B cell (primary cell): ENCODE measurements at regions not wholly inside any gene's neighbourhood (a gene's known extent, or its start where the extent isn't known, plus 50 kb on each side); places are given as distances from the start of the nearest gene placed in this dataset.

Experiments
- ATAC-seq: fragments of 200-7000 bp; cut with Tn5 transposase; one replicate; pipeline ENCODE4 v1.10.0; 2021; ENCODE audit warnings: low read depth, mild to moderate bottlenecking, moderate number of reproducible peaks, moderate library complexity
- CTCF ChIA-PET: fragments of 350-600 bp; sonication (Branson Sonifier 250); formaldehyde crosslinking; loops from one replicate; lab custom pipeline; 2021; ENCODE audit warnings: antibody characterized with exemption, inconsistent platforms; lab: Charles Lee
- POLR2A ChIA-PET: fragments of 350-600 bp; sonication (Branson Sonifier 250); formaldehyde crosslinking; loops from one replicate; lab custom pipeline; 2021; ENCODE audit warnings: antibody characterized with exemption; lab: Charles Lee
- DNase-seq: peaks from one replicate; pipeline ENCODE4 v3.0.0; 2013
- H2AFZ ChIP-seq: 2 replicates; pipeline ENCODE4 v1.6.1; 2012; ENCODE audit warnings: mild to moderate bottlenecking, low read depth, low read length; ENCODE audit not compliant: insufficient read depth, poor library complexity, severe bottlenecking
- H3K27ac ChIP-seq, 2 donors: 1 replicate in 1 of 2; 2 replicates in 1 of 2; pipeline ENCODE4 v1.5.1; 2012 to 2013; ENCODE audit warnings: low read length in 2 of 2, mild to moderate bottlenecking in 2 of 2, moderate library complexity in 1 of 2
- H3K27me3 ChIP-seq, 4 experiments: fragments of 200-600 bp in 1 of 4; sonication (generic) in 1 of 4; replicated peaks in 1 of 4; 1 replicate in 2 of 4; 2 replicates in 2 of 4; pipeline versions ENCODE4 v1.6.1 to v1.7.0; 2013 to 2016; ENCODE audit warnings: low read length in 3 of 4, mild to moderate bottlenecking in 2 of 4, mixed read lengths in 1 of 4, moderate library complexity in 1 of 4; ENCODE audit not compliant: insufficient read depth in 4 of 4, control insufficient read depth in 3 of 4; ENCODE audit errors: control extremely low read depth in 1 of 4
- H3K36me3 ChIP-seq, 2 experiments: replicated peaks in 1 of 2; 1 replicate in 1 of 2; 2 replicates in 1 of 2; pipeline versions ENCODE4 v1.6.1 to v1.7.1; 2013; ENCODE audit warnings: low read length in 1 of 2; ENCODE audit not compliant: insufficient read depth in 2 of 2, control insufficient read depth in 1 of 2; ENCODE audit errors: control extremely low read depth in 1 of 2, extremely low read depth in 1 of 2
- H3K4me1 ChIP-seq, 2 donors: fragments of 200-600 bp in 1 of 2; sonication (generic) in 1 of 2; 1 replicate in 1 of 2; 2 replicates in 1 of 2; pipeline versions ENCODE4 v1.5.1 to v1.6.1; 2013 to 2017; ENCODE audit warnings: low read length in 2 of 2; ENCODE audit not compliant: control insufficient read depth in 2 of 2, insufficient read depth in 2 of 2
- H3K4me2 ChIP-seq: replicated peaks from 2 replicates; pipeline ENCODE3; 2012; ENCODE audit warnings: mild to moderate bottlenecking, low read depth, low read length; ENCODE audit not compliant: poor library complexity, severe bottlenecking
- H3K4me3 ChIP-seq, 5 experiments: fragments of 200-600 bp in 1 of 5; sonication (generic) in 1 of 5; 1 replicate in 3 of 5; 2 replicates in 2 of 5; pipeline versions ENCODE4 v1.5.1 to v1.7.0; 2011 to 2016; ENCODE audit warnings: low read length in 4 of 5, mild to moderate bottlenecking in 4 of 5, low read depth in 2 of 5, control low read depth in 1 of 5, moderate library complexity in 1 of 5; ENCODE audit not compliant: insufficient read depth in 1 of 5; ENCODE audit errors: control extremely low read depth in 1 of 5, extremely low read depth in 1 of 5
- H3K79me2 ChIP-seq: fragments of 200-600 bp; sonication (generic); one replicate; pipeline ENCODE4 v1.6.0; 2016; ENCODE audit warnings: low read length; ENCODE audit not compliant: control insufficient read depth, insufficient read depth
- H3K9ac ChIP-seq: fragments of 200-600 bp; sonication (generic); 2 replicates; pipeline ENCODE4 v1.6.1; 2017; ENCODE audit warnings: mild to moderate bottlenecking, low read length, moderate library complexity
- H3K9me3 ChIP-seq, 3 donors: one replicate each; pipeline versions ENCODE4 v1.6.1 to v1.7.1; 2013; ENCODE audit warnings: low read length in 2 of 3; ENCODE audit not compliant: control insufficient read depth in 2 of 3, insufficient read depth in 1 of 3; ENCODE audit errors: control extremely low read depth in 1 of 3
- H4K20me1 ChIP-seq: 2 replicates; pipeline ENCODE4 v1.6.0; 2012; ENCODE audit warnings: mild to moderate bottlenecking, low read length; ENCODE audit not compliant: insufficient read depth, control insufficient read depth, poor library complexity, severe bottlenecking
- H3K27ac Mint-ChIP-seq: one replicate; pipeline ENCODE4 v1.8.0; 2021; ENCODE audit warnings: mixed read lengths
- H3K27me3 Mint-ChIP-seq: one replicate; pipeline ENCODE4 v1.8.0; 2021; ENCODE audit warnings: mixed read lengths
- H3K4me1 Mint-ChIP-seq: one replicate; pipeline ENCODE4 v1.8.0; 2021; ENCODE audit warnings: mixed read lengths
- H3K4me3 Mint-ChIP-seq: one replicate; pipeline ENCODE4 v1.8.0; 2021; ENCODE audit warnings: mixed read lengths
- H3K9me3 Mint-ChIP-seq: one replicate; pipeline ENCODE4 v1.8.0; 2022; ENCODE audit warnings: mixed read lengths; ENCODE audit not compliant: insufficient read depth
- CTCF ChIP-seq: fragments of 200-600 bp; IDR thresholded peaks from one replicate; pipeline ENCODE4 v1.8.0; 2022; ENCODE audit warnings: antibody characterized with exemption, mild to moderate bottlenecking
- EZH2 ChIP-seq: IDR thresholded peaks from 2 replicates; pipeline ENCODE4 v1.6.1; 2012; ENCODE audit warnings: borderline replicate concordance, low read depth, mild to moderate bottlenecking, moderate library complexity, low read length; ENCODE audit not compliant: insufficient read depth, poor library complexity, severe bottlenecking
- WGBS: methylation state at CpG from one replicate; pipeline ENCODE4 v1.1.5; 2013; ENCODE audit warnings: missing lambda C conversion rate; ENCODE audit not compliant: insufficient coverage; 5-methylcytosine and 5-hydroxymethylcytosine counted together
- intact Hi-C: fragments of 100-400 bp; cut with micrococcal nuclease; formaldehyde crosslinking; loops from one replicate; pipeline ENCODE4 v1.10.0; 2022

- H3K9me3 ChIP-seq, result peaks cover 0 to 10% (median 0%) of the 10 kb centered on the region in 3 donors
Observed at GRCh38 chr4:188411805-188412204, 272.6 kb downstream of the TRIML1 start.

GRCh38 chr4:188412499-188412898 lies 273.3 kb downstream of the TRIML1 start:
- H3K79me2 ChIP-seq, result no peaks in the 10 kb centered on the region
- Mint-ChIP-seq H3K4me3 (no peak overlapping the region), H3K4me1 (no peaks in the 10 kb centered on the region), H3K27ac (no peak overlapping the region), H3K27me3 (no peaks in the 10 kb centered on the region), H3K9me3 (peaks cover 6% of the 10 kb centered on the region)
- H3K27me3 ChIP-seq, result no peaks in the 10 kb centered on the region
- H4K20me1 ChIP-seq, result no peaks in the 10 kb centered on the region
- intact Hi-C loops, result no loop called here
- H3K4me2 ChIP-seq, result no peak overlapping the region
- no peak for ATAC-seq
- no peak for DNase-seq
- H3K36me3 ChIP-seq, result no peaks in the 10 kb centered on the region
- ChIA-PET POLR2A (no interaction called here), CTCF (no interaction called here)
- H3K4me3 ChIP-seq, result no peak overlapping the region
- no peak overlapping the region for H2AFZ ChIP-seq
- 99% methylated on average over 10 of the region's 13 CpGs for WGBS
- no peak overlapping the region for H3K27ac ChIP-seq
- H3K9me3 ChIP-seq, result peaks cover 0 to 10% (median 0%) of the 10 kb centered on the region in 3 donors
- H3K9ac ChIP-seq, result no peak overlapping the region
- H3K4me1 ChIP-seq, result no peaks in the 10 kb centered on the region
- TF ChIP-seq CTCF (no peak), EZH2 (no peak)

More at GRCh38 chr4:188411805-188412204, 272.6 kb downstream of the TRIML1 start:
- H3K27ac Mint-ChIP-seq, result no peak overlapping the region
- Histone ChIP-seq H2AFZ (no peak overlapping the region), H3K27me3 (no peaks in the 10 kb centered on the region), H3K9ac (no peak overlapping the region), H3K4me2 (no peak overlapping the region), H3K27ac (no peak overlapping the region), H3K4me3 (no peak overlapping the region), H3K4me1 (no peaks in the 10 kb centered on the region), H3K36me3 (no peaks in the 10 kb centered on the region), H4K20me1 (no peaks in the 10 kb centered on the region), H3K79me2 (no peaks in the 10 kb centered on the region)
- WGBS, result 93% methylated on average over 24 of the region's 25 CpGs
- intact Hi-C loops, result no loop called here
- H3K27me3 Mint-ChIP-seq, result no peaks in the 10 kb centered on the region
- POLR2A ChIA-PET, result no interaction called here
- TF ChIP-seq EZH2 (no peak), CTCF (no peak)
- ATAC-seq, result no peak
- H3K4me1 Mint-ChIP-seq, result no peaks in the 10 kb centered on the region
- DNase-seq, result no peak
- H3K4me3 Mint-ChIP-seq, result no peak overlapping the region
- CTCF ChIA-PET, result no interaction called here
- peaks cover 6% of the 10 kb centered on the region for H3K9me3 Mint-ChIP-seq
